Tibial artery (tissue), 4 donors: ENCODE measurements at regions not wholly inside any gene's neighbourhood (a gene's known extent, or its start where the extent isn't known, plus 50 kb on each side); places are given as distances from the start of the nearest gene placed in this dataset.

ENCODE experiments used
- DNase-seq, 2 donors: peaks; one replicate each; pipeline ENCODE4 v3.0.0-alpha.2; 2019
- H3K27ac ChIP-seq, 2 donors: fragments of 200-600 bp; sonication (generic) in 1 of 2; 1 replicate in 1 of 2; 2 replicates in 1 of 2; pipeline ENCODE4 v1.5.1; 2018 to 2019; ENCODE audit warnings: mild to moderate bottlenecking in 1 of 2
- H3K27me3 ChIP-seq, 2 donors: fragments of 200-600 bp; sonication (generic) in 1 of 2; one replicate each; pipeline versions ENCODE4 v1.5.1 to v1.6.0; 2016 to 2019
- H3K36me3 ChIP-seq, 3 donors: fragments of 200-600 bp; sonication (generic) in 2 of 3; one replicate each; pipeline ENCODE4 v1.5.1; 2016 to 2019; ENCODE audit warnings: mild to moderate bottlenecking in 2 of 3
- H3K4me1 ChIP-seq, 4 donors: fragments of 200-600 bp; sonication (generic) in 2 of 4; 1 replicate in 3 of 4; 2 replicates in 1 of 4; pipeline ENCODE4 v1.5.1; 2016 to 2019
- H3K4me3 ChIP-seq, 2 donors: fragments of 200-600 bp; sonication (generic) in 1 of 2; 1 replicate in 1 of 2; 2 replicates in 1 of 2; pipeline ENCODE4 v1.5.1; 2018 to 2019; ENCODE audit warnings: mild to moderate bottlenecking in 2 of 2
- H3K9me3 ChIP-seq, 3 donors: fragments of 200-600 bp; sonication (generic) in 1 of 3; one replicate each; pipeline ENCODE4 v1.5.1; 2016 to 2019
- intact Hi-C: fragments of 100-400 bp; cut with DNase I; formaldehyde crosslinking; loops from one replicate; pipeline ENCODE4 v1.15.0; 2023; ENCODE audit warnings: low total_unique reads
- TF ChIP-seq, protein P1 (sequence below), 2 experiments: fragments of 200-600 bp in 1 of 2; fragments of 450-650 bp in 1 of 2; IDR thresholded peaks; one replicate each; pipeline ENCODE4 v1.5.1; 2017 to 2019; ENCODE audit warnings: antibody characterized with exemption in 2 of 2, mild to moderate bottlenecking in 1 of 2, moderate library complexity in 1 of 2

DNA sequence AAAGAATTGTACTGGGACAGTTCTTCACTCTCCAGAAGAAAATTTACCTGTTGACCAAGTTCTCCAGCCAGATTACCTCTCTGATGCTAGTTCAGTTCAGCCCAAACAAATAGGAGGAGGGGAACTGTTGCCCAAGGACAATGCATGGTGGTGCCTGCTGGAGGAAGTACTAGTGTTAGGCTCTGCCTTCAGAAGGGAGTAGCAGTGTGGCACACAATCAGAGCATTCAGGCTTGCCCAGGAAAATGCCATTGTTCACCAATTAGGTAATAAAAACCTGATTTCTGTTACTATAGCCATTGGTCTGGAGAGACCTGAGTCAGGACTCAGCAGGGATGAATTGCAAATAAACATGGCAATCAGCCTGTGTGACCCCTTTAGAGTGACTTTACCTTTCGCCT is 720.8 kb upstream of the ZNF608 start:
- Histone ChIP-seq H3K4me3 (no peak overlapping the region), H3K36me3 (no peaks in the 10 kb centered on the region), H3K4me1 (no peaks in the 10 kb centered on the region), H3K9me3 (no peaks in the 10 kb centered on the region), H3K27ac (no peak overlapping the region), H3K27me3 (no peaks in the 10 kb centered on the region)
- TF ChIP-seq, protein P1, sequence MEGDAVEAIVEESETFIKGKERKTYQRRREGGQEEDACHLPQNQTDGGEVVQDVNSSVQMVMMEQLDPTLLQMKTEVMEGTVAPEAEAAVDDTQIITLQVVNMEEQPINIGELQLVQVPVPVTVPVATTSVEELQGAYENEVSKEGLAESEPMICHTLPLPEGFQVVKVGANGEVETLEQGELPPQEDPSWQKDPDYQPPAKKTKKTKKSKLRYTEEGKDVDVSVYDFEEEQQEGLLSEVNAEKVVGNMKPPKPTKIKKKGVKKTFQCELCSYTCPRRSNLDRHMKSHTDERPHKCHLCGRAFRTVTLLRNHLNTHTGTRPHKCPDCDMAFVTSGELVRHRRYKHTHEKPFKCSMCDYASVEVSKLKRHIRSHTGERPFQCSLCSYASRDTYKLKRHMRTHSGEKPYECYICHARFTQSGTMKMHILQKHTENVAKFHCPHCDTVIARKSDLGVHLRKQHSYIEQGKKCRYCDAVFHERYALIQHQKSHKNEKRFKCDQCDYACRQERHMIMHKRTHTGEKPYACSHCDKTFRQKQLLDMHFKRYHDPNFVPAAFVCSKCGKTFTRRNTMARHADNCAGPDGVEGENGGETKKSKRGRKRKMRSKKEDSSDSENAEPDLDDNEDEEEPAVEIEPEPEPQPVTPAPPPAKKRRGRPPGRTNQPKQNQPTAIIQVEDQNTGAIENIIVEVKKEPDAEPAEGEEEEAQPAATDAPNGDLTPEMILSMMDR (IDR thresholded peaks at IDR 0.05): no peak
- DNase-seq: no peak
- intact Hi-C loops: no loop called here

DNA sequence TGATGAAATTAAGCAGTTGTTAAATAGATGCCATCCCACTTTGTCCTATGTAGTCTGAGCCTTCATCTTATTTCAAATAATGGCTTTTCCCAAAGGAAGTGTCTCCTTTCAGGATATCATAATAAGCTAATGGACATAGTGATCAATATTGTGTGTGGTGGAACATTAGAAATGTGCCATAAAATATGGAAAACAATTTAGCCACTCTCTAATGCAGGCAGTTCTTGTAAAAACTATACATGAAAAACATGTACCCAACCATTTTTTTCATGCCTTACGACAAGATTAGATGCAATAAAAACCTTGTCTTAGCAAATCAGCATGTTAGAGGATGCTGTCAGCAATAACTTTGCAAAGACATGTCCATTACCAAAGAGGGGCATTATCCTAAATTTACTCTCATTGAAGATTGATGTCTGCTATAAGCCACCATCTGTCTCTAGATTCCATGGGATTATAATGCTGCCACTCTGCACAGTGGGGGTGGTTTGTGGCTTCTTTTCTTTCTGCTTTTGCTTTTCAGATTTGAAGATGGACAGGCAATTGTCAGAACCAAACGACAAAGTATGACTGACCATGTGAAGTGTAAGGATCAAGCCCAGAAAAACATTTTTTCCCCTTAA is 724.0 kb upstream of the ZNF608 start:
- H3K36me3 ChIP-seq: no peaks in the 10 kb centered on the region
- TF ChIP-seq, protein P1 (IDR thresholded peaks at IDR 0.05): no peak
- H3K4me3 ChIP-seq: no peak overlapping the region
- no peak overlapping the region for H3K27ac ChIP-seq
- no peaks in the 10 kb centered on the region for H3K4me1 ChIP-seq
- intact Hi-C loops: no loop called here
- H3K9me3 ChIP-seq: no peaks in the 10 kb centered on the region
- no peak for DNase-seq
- H3K27me3 ChIP-seq: no peaks in the 10 kb centered on the region

GRCh38 chr5:125476901-125477585 is 730.6 kb upstream of the ZNF608 start:
- intact Hi-C loops: no loop called here
- no peak for DNase-seq
- Histone ChIP-seq H3K4me1 (peaks cover 0 to 14% (median 0%) of the 10 kb centered on the region in 4 donors), H3K36me3 (no peaks in the 10 kb centered on the region), H3K4me3 (no peak overlapping the region), H3K27me3 (no peaks in the 10 kb centered on the region), H3K27ac (no peak overlapping the region), H3K9me3 (no peaks in the 10 kb centered on the region)
- TF ChIP-seq, protein P1 (IDR thresholded peaks at IDR 0.05): no peak

DNA sequence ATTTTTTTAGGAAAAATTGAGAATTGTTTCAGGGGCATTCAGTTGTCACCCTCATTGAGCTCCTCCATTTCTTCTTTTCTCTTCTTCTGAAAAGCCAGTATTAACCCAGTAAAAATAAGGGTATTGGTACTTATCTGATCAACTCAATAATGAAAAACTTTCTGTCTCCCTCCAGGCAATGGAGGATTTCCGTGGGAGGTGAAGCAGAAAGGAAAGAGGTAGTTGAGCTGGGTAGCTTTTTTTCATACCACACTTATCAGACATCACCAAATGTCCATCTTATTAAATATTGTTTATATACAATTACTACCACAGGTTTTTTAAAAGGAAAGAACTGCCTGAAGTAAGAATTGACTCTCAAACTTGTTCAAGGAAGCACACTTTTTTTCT is 731.1 kb upstream of the ZNF608 start:
- H3K27me3 ChIP-seq: no peaks in the 10 kb centered on the region
- TF ChIP-seq, protein P1 (IDR thresholded peaks at IDR 0.05): no peak
- intact Hi-C loops: no loop called here
- peaks cover 0 to 17% (median 0%) of the 10 kb centered on the region in 4 donors for H3K4me1 ChIP-seq
- DNase-seq: no peak
- H3K9me3 ChIP-seq: no peaks in the 10 kb centered on the region
- H3K36me3 ChIP-seq: no peaks in the 10 kb centered on the region
- H3K4me3 ChIP-seq: no peak overlapping the region
- H3K27ac ChIP-seq: no peak overlapping the region

- intact Hi-C loops: no loop called here
- no peak for DNase-seq
Observed at GRCh38 chr5:125478599-125478998, 732.2 kb upstream of the ZNF608 start.

More at GRCh38 chr5:125478599-125478998, 732.2 kb upstream of the ZNF608 start:
- Histone ChIP-seq H3K36me3 (no peaks in the 10 kb centered on the region), H3K27me3 (no peaks in the 10 kb centered on the region), H3K4me3 (no peak overlapping the region), H3K27ac (no peak overlapping the region), H3K9me3 (no peaks in the 10 kb centered on the region), H3K4me1 (peaks cover 0 to 17% (median 0%) of the 10 kb centered on the region in 4 donors)
- TF ChIP-seq, protein P1 (IDR thresholded peaks at IDR 0.05): no peak
